GM10248 (cell line): ENCODE measurements at regions not wholly inside any gene's neighbourhood (a gene's known extent, or its start where the extent isn't known, plus 50 kb on each side); places are given as distances from the start of the nearest gene placed in this dataset.

Experiments used
- CTCF ChIA-PET: fragments of 300-600 bp; sonication (Branson Sonifier 250); formaldehyde crosslinking; extraction: SDS; loops from one replicate; lab custom pipeline; 2021; ENCODE audit warnings: antibody characterized with exemption; lab: Yijun Ruan, JAX
- POLR2A ChIA-PET: fragments of 350-650 bp; sonication (Branson Sonifier 250); formaldehyde crosslinking; extraction: SDS; loops from one replicate; lab custom pipeline; 2020; ENCODE audit warnings: antibody characterized with exemption; lab: Yijun Ruan, JAX
- DNase-seq: peaks from one replicate; pipeline ENCODE4 v3.0.0; 2012; ENCODE audit errors: extremely low spot score
- TF ChIP-seq, protein P1 (sequence below): IDR thresholded peaks from 2 replicates; pipeline ENCODE4 v1.5.1; 2012; ENCODE audit warnings: mild to moderate bottlenecking, low read depth; ENCODE audit errors: extremely low read depth, missing control alignments, control extremely low read depth

DNA sequence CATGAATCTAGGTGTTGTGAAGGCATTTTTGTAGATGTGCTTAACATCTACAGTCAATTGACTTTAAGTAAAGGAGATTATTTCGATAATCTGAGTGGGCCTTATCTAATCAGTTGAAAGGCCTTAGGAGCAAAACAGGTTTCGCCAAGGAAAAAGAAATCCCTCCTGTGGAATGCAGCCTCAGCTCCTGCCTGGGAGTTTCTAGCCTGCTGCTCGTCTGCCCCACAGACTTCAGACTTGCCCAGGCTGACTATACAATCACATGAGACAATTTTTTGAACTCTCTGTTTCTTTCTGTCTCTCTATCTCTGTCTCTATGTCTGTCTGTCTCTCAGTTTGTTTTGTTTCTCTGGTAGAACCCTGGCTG is 312.5 kb downstream of the OLFM4 start:
- POLR2A ChIA-PET = no interaction called here
- CTCF ChIA-PET = no interaction called here
- TF ChIP-seq, protein P1, sequence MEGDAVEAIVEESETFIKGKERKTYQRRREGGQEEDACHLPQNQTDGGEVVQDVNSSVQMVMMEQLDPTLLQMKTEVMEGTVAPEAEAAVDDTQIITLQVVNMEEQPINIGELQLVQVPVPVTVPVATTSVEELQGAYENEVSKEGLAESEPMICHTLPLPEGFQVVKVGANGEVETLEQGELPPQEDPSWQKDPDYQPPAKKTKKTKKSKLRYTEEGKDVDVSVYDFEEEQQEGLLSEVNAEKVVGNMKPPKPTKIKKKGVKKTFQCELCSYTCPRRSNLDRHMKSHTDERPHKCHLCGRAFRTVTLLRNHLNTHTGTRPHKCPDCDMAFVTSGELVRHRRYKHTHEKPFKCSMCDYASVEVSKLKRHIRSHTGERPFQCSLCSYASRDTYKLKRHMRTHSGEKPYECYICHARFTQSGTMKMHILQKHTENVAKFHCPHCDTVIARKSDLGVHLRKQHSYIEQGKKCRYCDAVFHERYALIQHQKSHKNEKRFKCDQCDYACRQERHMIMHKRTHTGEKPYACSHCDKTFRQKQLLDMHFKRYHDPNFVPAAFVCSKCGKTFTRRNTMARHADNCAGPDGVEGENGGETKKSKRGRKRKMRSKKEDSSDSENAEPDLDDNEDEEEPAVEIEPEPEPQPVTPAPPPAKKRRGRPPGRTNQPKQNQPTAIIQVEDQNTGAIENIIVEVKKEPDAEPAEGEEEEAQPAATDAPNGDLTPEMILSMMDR = no peak
- no peak for DNase-seq

DNA sequence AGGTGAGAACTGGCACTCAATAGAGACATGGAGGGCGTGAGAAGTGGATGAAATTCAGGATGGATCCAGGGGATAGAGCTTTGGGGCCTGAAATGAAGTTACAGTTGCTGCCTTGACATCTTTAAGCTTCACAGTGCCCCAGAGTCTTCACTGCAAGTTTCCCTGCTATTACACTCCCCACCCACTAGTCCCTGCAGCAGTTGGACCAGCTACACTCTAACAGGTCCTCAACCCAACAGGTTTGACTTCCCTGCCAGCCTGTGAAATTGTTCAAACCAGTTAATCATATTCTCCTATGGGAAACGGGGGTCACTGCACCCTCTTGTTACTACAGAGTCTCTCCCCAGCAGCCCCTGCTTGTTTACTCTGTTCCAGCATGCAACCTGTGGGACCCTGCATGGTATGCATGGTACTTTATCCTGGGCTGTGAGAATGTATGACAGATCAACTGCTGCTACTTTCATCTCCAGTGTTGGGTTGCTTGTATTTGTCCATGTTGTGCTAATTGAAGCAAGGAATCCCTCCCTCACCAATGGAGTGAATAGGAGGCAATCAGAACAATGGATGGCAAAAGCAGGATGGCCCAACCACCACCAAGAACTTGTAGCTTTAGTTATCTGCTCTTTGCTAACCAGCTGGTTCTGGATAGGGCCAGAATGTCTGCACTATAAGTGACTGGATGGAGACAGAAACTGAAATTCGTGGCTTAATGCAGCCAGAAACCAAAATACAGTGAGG is 314.2 kb downstream of the OLFM4 start:
- POLR2A ChIA-PET = no interaction called here

DNA sequence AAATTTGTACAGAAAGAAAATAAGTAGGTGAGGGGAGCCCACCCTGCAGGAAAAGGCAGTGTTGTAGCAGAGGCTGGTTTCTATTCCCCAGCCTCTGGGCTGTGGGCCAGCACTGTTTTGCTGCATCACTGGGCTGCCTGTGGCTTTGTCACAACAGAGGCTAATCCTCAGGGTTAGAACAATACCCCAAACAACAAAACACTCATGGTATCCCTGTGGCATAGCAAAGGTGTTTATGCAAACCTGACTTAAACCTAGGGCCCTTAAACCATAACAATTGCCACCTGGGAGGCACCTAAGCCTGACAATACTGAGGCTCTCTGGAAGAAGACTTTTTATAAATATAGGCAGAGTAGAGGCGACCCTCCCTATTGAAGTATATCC is 314.7 kb downstream of the OLFM4 start:
- CTCF ChIA-PET = interaction anchor here (0.9 kb wide), 1 partner anchor 11 kb away, joined by 4 read pairs; no protein-coding TSS in a partner anchor
- POLR2A ChIA-PET = no interaction called here
- TF ChIP-seq, protein P1 = no peak
- DNase-seq = no peak

More for the DNA sequence above, 314.2 kb downstream of the OLFM4 start:
- TF ChIP-seq, protein P1 = no peak
- CTCF ChIA-PET = interaction anchor here (0.9 kb wide), 1 partner anchor 10 kb away, joined by 4 read pairs; no protein-coding TSS in a partner anchor
- no peak for DNase-seq

DNA sequence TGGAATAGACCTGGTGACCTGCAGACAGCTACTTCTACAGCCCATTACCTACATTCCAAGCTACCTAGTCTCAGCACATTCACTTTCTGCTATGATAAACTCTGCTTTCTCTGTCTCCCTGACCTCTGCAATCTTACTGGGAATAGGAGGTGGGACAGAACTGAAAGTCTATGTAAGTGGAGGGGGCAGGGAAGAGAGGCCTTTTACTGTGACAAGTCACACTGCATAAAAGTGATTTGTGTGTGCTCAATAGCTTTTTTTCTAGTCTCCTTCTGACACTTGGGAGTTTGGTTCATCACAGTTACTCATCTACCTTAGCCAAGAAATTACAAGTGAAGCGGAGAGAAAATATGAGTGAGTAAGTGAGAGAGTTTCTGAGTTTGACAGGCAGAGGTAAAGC is 322.4 kb downstream of the OLFM4 start:
- CTCF ChIA-PET = no interaction called here
- TF ChIP-seq, protein P1 = no peak

DNA sequence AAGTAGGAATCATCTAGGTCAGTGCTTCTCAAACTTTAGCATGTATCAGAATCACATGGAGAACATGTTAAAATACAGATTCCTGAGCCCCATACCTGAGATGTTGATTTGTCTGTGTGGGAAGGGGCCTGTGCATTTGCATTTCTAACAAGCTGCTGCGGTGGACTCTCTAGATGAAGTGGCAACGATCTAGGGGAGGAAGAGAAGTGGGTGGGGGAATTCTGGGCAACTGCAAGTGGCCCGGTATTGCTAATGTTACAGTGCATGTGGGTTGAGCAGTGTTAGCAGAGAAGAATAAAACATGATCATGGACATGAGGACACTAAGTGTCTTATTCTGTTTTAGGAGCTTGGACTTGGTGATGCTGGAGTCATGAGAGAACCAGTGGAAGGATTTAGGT is 329.0 kb downstream of the OLFM4 start:
- CTCF ChIA-PET = no interaction called here
- TF ChIP-seq, protein P1 = no peak
- POLR2A ChIA-PET = no interaction called here
- no peak for DNase-seq

More for the DNA sequence above, 322.4 kb downstream of the OLFM4 start:
- POLR2A ChIA-PET = no interaction called here
- no peak for DNase-seq

DNA sequence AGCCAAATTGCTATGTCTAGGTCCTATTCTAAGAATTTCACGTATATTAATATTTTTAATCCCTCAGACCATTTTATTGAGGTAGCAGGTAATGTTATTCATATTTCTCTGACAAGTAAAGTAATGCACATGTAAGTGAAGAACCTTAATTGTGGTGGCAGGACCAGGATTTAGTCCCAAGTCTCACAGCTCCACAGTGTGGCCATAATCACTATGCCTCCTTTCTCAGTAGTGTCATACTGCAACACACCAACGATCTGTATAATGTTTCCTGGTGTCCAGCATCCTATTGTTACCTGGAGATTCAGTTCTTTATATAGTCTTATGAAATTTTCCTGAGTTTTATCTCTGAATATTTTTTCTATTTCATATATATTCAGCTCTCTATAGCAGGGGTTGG is 340.3 kb downstream of the OLFM4 start:
- ChIA-PET POLR2A (no interaction called here), CTCF (interaction anchor here (1.6 kb wide), 1 partner anchor 16 kb away, joined by 4 read pairs; no protein-coding TSS in a partner anchor)
- DNase-seq = no peak
- TF ChIP-seq, protein P1 = no peak
